ENCODE measurements at regions not wholly inside any gene's neighbourhood (a gene's known extent, or its start where the extent isn't known, plus 50 kb on each side); places are given as distances from the start of the nearest gene placed in this dataset.
"Not testable (repeated sequence)": the region's sequence is repeated elsewhere in the genome, so short reads cannot be mapped to it uniquely, and the experiment has no call there.

DNA sequence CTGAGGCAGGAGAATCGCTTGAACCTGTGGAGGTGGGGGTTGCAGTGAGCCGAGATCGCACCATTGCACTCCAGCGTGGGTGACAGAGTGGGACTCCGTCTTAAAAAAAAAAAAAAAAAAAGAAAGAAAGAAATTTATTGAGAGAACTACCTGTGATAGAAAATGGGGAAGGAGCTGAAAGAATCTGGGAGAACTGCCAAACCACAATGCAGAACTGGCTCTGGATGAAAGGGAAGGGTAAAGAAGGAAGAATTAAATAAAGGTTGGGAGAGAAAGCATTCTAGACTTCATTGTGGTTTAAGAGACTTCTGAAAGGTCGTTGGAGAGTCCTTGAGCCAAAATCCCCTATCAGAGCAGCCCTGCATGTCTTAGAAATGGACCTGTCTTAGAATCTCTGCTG is 567.9 kb upstream of the HTR2C start:
- Mint-ChIP-seq H3K36me3 (no peaks in the 10 kb centered on the region), H3K27ac (no peak overlapping the region), H3K4me1 (no peaks in the 10 kb centered on the region), H3K4me3 (no peak overlapping the region), H3K27me3 (ENCODE audit: low read depth in 2 of 2) (no peaks in the 10 kb centered on the region), H3K9me3 (peaks cover 2% of the 10 kb centered on the region in 2 donors)
- no peak overlapping the region for H3K27ac ChIP-seq (ENCODE audit: low read length)
- no peaks in the 10 kb centered on the region for H3K4me1 ChIP-seq (ENCODE audit: control insufficient read depth, insufficient read depth, low read length)
- H3K27me3 ChIP-seq (ENCODE audit: control insufficient read depth, insufficient read depth, low read length): no peaks in the 10 kb centered on the region
- H3K4me3 ChIP-seq (ENCODE audit: low read length): no peak overlapping the region
- intact Hi-C loops (cut with micrococcal nuclease): no loop called here
- H3K36me3 ChIP-seq (ENCODE audit: control insufficient read depth, insufficient read depth, low read length): no peaks in the 10 kb centered on the region
- no peak for DNase-seq
- 62% methylated on average over 6 of the region's 6 CpGs for WGBS (ENCODE audit: insufficient coverage)
- no peaks in the 10 kb centered on the region for H3K9me3 ChIP-seq (ENCODE audit: control insufficient read depth, insufficient read depth, low read length)
- TF ChIP-seq, protein P1, sequence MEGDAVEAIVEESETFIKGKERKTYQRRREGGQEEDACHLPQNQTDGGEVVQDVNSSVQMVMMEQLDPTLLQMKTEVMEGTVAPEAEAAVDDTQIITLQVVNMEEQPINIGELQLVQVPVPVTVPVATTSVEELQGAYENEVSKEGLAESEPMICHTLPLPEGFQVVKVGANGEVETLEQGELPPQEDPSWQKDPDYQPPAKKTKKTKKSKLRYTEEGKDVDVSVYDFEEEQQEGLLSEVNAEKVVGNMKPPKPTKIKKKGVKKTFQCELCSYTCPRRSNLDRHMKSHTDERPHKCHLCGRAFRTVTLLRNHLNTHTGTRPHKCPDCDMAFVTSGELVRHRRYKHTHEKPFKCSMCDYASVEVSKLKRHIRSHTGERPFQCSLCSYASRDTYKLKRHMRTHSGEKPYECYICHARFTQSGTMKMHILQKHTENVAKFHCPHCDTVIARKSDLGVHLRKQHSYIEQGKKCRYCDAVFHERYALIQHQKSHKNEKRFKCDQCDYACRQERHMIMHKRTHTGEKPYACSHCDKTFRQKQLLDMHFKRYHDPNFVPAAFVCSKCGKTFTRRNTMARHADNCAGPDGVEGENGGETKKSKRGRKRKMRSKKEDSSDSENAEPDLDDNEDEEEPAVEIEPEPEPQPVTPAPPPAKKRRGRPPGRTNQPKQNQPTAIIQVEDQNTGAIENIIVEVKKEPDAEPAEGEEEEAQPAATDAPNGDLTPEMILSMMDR (IDR thresholded peaks at IDR 0.05): no peak
- no peak for ATAC-seq

GRCh38 chrX:114006664-114007063 is 577.2 kb upstream of the HTR2C start:
- no CpG with 5 or more reads among the region's 3 CpGs for WGBS (ENCODE audit: insufficient coverage)
- no peaks in the 10 kb centered on the region for H3K9me3 ChIP-seq (ENCODE audit: control insufficient read depth, insufficient read depth, low read length)
- ATAC-seq (no peak), DNase-seq (no peak)
- intact Hi-C loops (cut with micrococcal nuclease): no loop called here
- H3K36me3 ChIP-seq (ENCODE audit: control insufficient read depth, insufficient read depth, low read length): no peaks in the 10 kb centered on the region
- Mint-ChIP-seq H3K27ac (no peak overlapping the region), H3K4me1 (no peaks in the 10 kb centered on the region), H3K9me3 (peaks cover 2 to 9% of the 10 kb centered on the region in 2 donors), H3K4me3 (no peak overlapping the region), H3K27me3 (ENCODE audit: low read depth in 2 of 2) (no peaks in the 10 kb centered on the region), H3K36me3 (no peaks in the 10 kb centered on the region)
- no peak overlapping the region for H3K27ac ChIP-seq (ENCODE audit: low read length)
- H3K4me3 ChIP-seq (ENCODE audit: low read length): no peak overlapping the region
- no peaks in the 10 kb centered on the region for H3K4me1 ChIP-seq (ENCODE audit: control insufficient read depth, insufficient read depth, low read length)
- no peaks in the 10 kb centered on the region for H3K27me3 ChIP-seq (ENCODE audit: control insufficient read depth, insufficient read depth, low read length)
- TF ChIP-seq, protein P1 (IDR thresholded peaks at IDR 0.05): no peak

DNA sequence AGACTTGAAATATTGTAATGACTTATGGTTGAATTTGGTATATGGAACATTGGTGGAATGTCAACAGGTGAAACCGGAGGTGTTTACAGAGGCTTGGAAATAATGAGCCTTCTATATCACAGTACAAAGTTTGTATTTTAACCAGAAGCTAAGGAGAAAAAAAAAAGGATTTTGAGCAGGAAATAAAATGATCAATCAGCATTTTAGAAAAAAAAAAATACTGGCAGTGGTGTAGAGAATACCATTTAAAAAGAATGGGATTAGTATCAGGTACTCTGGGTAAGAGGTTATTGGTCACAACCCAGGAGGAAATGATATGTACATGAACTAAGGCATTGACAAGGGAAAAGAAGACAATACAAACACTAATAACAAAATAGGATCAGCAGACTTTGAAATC is 587.1 kb upstream of the HTR2C start:
- H3K27ac Mint-ChIP-seq: no peak overlapping the region
- H3K27me3 Mint-ChIP-seq (ENCODE audit: low read depth in 2 of 2): peaks cover 0 to 7% of the 10 kb centered on the region in 2 donors
- no peaks in the 10 kb centered on the region for H3K36me3 ChIP-seq (ENCODE audit: control insufficient read depth, insufficient read depth, low read length)
- H3K9me3 Mint-ChIP-seq: peaks cover 4 to 16% of the 10 kb centered on the region in 2 donors
- no peak for DNase-seq
- no peaks in the 10 kb centered on the region for H3K9me3 ChIP-seq (ENCODE audit: control insufficient read depth, insufficient read depth, low read length)
- no peaks in the 10 kb centered on the region for H3K36me3 Mint-ChIP-seq
- no peak overlapping the region for H3K4me3 ChIP-seq (ENCODE audit: low read length)
- H3K27ac ChIP-seq (ENCODE audit: low read length): no peak overlapping the region
- WGBS (ENCODE audit: insufficient coverage): no CpG with 5 or more reads among the region's 1 CpG
- TF ChIP-seq, protein P1 (IDR thresholded peaks at IDR 0.05): no peak
- H3K4me1 Mint-ChIP-seq: no peaks in the 10 kb centered on the region
- no peak for ATAC-seq
- H3K4me1 ChIP-seq (ENCODE audit: control insufficient read depth, insufficient read depth, low read length): no peaks in the 10 kb centered on the region
- H3K4me3 Mint-ChIP-seq: no peak overlapping the region
- intact Hi-C loops (cut with micrococcal nuclease): no loop called here
- no peaks in the 10 kb centered on the region for H3K27me3 ChIP-seq (ENCODE audit: control insufficient read depth, insufficient read depth, low read length)

- H3K27ac ChIP-seq (ENCODE audit: low read length); H3K4me3 ChIP-seq (ENCODE audit: low read length); H3K27me3 Mint-ChIP-seq (ENCODE audit: low read depth in 2 of 2); ATAC-seq; DNase-seq; H3K4me1 ChIP-seq (ENCODE audit: control insufficient read depth, insufficient read depth, low read length); intact Hi-C loops (cut with micrococcal nuclease); H3K9me3 ChIP-seq (ENCODE audit: control insufficient read depth, insufficient read depth, low read length); H3K4me1 Mint-ChIP-seq; H3K27me3 ChIP-seq (ENCODE audit: control insufficient read depth, insufficient read depth, low read length); H3K36me3 ChIP-seq (ENCODE audit: control insufficient read depth, insufficient read depth, low read length); H3K36me3 Mint-ChIP-seq; H3K4me3 Mint-ChIP-seq; H3K27ac Mint-ChIP-seq: not testable (repeated sequence)
- WGBS (ENCODE audit: insufficient coverage): 92% methylated on average over 9 of the region's 9 CpGs
- H3K9me3 Mint-ChIP-seq: peaks cover 0 to 12% of the 10 kb centered on the region in 2 donors
These were observed 592.2 kb upstream of the HTR2C start for GRCh38 chrX:113991720-113992119.

DNA sequence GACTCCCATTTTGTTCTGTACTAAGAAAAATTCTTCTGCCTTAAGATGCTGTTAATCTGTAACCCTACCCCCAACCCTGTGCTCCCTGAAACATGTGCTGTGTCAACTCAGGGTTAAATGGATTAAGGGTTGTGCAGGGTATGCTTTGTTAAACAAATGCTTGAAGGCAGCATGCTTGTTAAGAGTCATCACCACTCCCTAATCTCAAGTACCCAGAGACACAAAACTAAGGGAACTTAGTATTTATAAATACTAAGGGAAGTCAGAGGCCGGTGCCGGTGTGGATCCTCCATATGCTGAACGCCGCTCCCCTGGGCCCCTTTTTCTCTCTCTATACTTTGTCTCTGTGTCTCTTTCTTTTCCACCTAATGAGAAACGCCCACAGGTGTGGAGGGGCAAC is 593.2 kb upstream of the HTR2C start:
- H3K4me1 ChIP-seq (ENCODE audit: control insufficient read depth, insufficient read depth, low read length); H3K27ac ChIP-seq (ENCODE audit: low read length); H3K36me3 ChIP-seq (ENCODE audit: control insufficient read depth, insufficient read depth, low read length); DNase-seq; H3K27me3 Mint-ChIP-seq (ENCODE audit: low read depth in 2 of 2); intact Hi-C loops (cut with micrococcal nuclease); H3K36me3 Mint-ChIP-seq; ATAC-seq; H3K27ac Mint-ChIP-seq; H3K9me3 ChIP-seq (ENCODE audit: control insufficient read depth, insufficient read depth, low read length); H3K27me3 ChIP-seq (ENCODE audit: control insufficient read depth, insufficient read depth, low read length); H3K4me3 ChIP-seq (ENCODE audit: low read length); H3K9me3 Mint-ChIP-seq; H3K4me3 Mint-ChIP-seq; H3K4me1 Mint-ChIP-seq: not testable (repeated sequence)
- 89% methylated on average over 5 of the region's 5 CpGs for WGBS (ENCODE audit: insufficient coverage)

DNA sequence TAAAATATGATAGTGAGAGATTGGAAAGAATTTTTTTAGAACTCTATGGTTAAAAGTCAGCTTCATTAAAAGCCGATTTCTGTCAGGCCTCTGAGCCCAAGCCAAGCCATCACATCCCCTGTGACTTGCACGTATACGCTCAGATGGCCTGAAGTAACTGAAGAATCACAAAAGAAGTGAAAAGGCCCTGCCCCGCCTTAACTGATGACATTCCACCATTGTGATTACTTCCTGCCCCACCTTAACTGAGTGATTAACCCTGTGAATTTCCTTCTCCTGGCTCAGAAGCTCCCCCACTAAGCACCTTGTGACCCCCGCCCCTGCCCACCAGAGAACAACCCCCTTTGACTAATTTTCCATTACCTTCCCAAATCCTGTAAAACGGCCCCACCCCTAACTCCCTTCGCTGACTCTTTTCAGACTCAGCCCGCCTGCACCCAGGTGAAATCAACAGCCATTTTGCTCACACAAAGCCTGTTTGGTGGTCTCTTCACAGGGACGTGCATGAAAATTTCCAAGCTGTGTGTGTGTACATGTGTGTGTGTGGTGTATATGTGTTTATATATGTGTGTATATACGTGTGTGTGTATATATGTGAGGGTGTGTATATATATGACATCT is 595.5 kb upstream of the HTR2C start:
- intact Hi-C loops (cut with micrococcal nuclease); H3K27me3 Mint-ChIP-seq (ENCODE audit: low read depth in 2 of 2); H3K9me3 ChIP-seq (ENCODE audit: control insufficient read depth, insufficient read depth, low read length); H3K36me3 ChIP-seq (ENCODE audit: control insufficient read depth, insufficient read depth, low read length); H3K4me1 ChIP-seq (ENCODE audit: control insufficient read depth, insufficient read depth, low read length); H3K36me3 Mint-ChIP-seq; ATAC-seq; H3K27ac Mint-ChIP-seq; H3K4me3 ChIP-seq (ENCODE audit: low read length); H3K9me3 Mint-ChIP-seq; H3K27ac ChIP-seq (ENCODE audit: low read length); H3K27me3 ChIP-seq (ENCODE audit: control insufficient read depth, insufficient read depth, low read length); H3K4me1 Mint-ChIP-seq; DNase-seq; H3K4me3 Mint-ChIP-seq: not testable (repeated sequence)
- 87% methylated on average over 9 of the region's 10 CpGs for WGBS (ENCODE audit: insufficient coverage)

Measured in natural killer cell (primary cell).